ENCODE measurements at regions not wholly inside any gene's neighbourhood (a gene's known extent, or its start where the extent isn't known, plus 50 kb on each side); places are given as distances from the start of the nearest gene placed in this dataset.

DNA sequence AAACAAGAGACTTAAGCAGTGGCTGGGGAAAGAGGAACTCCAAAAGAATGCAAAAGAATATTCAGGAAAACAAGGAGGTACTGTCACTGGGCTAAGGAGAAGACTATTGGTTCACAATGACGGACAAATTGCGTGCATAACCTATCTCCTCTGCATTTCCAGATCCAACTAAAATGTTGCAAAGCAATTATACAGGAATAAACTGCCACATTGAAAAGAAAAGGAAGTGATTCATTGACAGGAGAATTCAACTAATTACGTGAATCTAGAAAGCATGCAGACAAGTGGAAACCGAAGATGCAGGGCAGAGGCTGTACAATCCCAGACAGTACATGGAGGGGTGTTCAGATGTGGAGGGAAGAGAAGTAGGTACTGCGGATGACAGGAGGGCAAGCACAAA is 152.8 kb upstream of the RIPOR2 start:
- TF ChIP-seq, protein P1, sequence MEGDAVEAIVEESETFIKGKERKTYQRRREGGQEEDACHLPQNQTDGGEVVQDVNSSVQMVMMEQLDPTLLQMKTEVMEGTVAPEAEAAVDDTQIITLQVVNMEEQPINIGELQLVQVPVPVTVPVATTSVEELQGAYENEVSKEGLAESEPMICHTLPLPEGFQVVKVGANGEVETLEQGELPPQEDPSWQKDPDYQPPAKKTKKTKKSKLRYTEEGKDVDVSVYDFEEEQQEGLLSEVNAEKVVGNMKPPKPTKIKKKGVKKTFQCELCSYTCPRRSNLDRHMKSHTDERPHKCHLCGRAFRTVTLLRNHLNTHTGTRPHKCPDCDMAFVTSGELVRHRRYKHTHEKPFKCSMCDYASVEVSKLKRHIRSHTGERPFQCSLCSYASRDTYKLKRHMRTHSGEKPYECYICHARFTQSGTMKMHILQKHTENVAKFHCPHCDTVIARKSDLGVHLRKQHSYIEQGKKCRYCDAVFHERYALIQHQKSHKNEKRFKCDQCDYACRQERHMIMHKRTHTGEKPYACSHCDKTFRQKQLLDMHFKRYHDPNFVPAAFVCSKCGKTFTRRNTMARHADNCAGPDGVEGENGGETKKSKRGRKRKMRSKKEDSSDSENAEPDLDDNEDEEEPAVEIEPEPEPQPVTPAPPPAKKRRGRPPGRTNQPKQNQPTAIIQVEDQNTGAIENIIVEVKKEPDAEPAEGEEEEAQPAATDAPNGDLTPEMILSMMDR (conservative IDR thresholded peaks at IDR 0.05): no peak
- TF ChIP-seq EZH2 (IDR thresholded peaks at IDR 0.05; ENCODE audit: low read depth): no peak

All from PC-9 (cell line).